CD4-positive, alpha-beta T cell (primary cell): ENCODE measurements at regions not wholly inside any gene's neighbourhood (a gene's known extent, or its start where the extent isn't known, plus 50 kb on each side); places are given as distances from the start of the nearest gene placed in this dataset.

ENCODE experiments used
- ATAC-seq: fragments of 200-7000 bp; cut with Tn5 transposase; one replicate; pipeline ENCODE4 v1.10.0; 2022; ENCODE audit warnings: mild to moderate bottlenecking; ENCODE audit not compliant: poor library complexity
- CTCF ChIA-PET: fragments of 350-600 bp; sonication (Branson Sonifier 250); formaldehyde crosslinking; loops from one replicate; lab custom pipeline; 2021; ENCODE audit warnings: antibody characterized with exemption, inconsistent platforms; lab: Charles Lee
- POLR2A ChIA-PET: fragments of 350-600 bp; sonication (Branson Sonifier 250); formaldehyde crosslinking; loops from one replicate; lab custom pipeline; 2021; ENCODE audit warnings: antibody characterized with exemption, inconsistent platforms; lab: Charles Lee
- DNase-seq, 14 experiments: peaks; one replicate each; pipeline ENCODE4 v3.0.0-alpha.2; 2013 to 2020; ENCODE audit warnings: mixed read lengths in 2 of 14
- H3K27ac ChIP-seq, 2 donors: one replicate each; pipeline versions ENCODE4 v1.5.1 to v1.7.0; 2013; ENCODE audit warnings: low read length in 2 of 2, low read depth in 1 of 2, mild to moderate bottlenecking in 1 of 2
- H3K27me3 ChIP-seq, 2 experiments: 1 replicate in 1 of 2; 2 replicates in 1 of 2; pipeline versions ENCODE4 v1.6.1 to v1.7.0; 2013; ENCODE audit warnings: low read length in 2 of 2, control low read depth in 1 of 2, mild to moderate bottlenecking in 1 of 2, moderate library complexity in 1 of 2; ENCODE audit not compliant: insufficient read depth in 2 of 2, control insufficient read depth in 1 of 2
- H3K36me3 ChIP-seq: one replicate; pipeline ENCODE4 v1.6.1; 2013; ENCODE audit warnings: low read length, control low read depth; ENCODE audit not compliant: insufficient read depth
- H3K4me1 ChIP-seq: one replicate; pipeline ENCODE4 v1.6.1; 2013; ENCODE audit warnings: low read length, control low read depth; ENCODE audit not compliant: insufficient read depth
- H3K4me3 ChIP-seq: one replicate; pipeline ENCODE4 v1.5.1; 2013; ENCODE audit warnings: mild to moderate bottlenecking, low read length, moderate library complexity
- H3K9me3 ChIP-seq, 2 experiments: 1 replicate in 1 of 2; 2 replicates in 1 of 2; pipeline versions ENCODE4 v1.6.1 to v1.7.0; 2013; ENCODE audit warnings: low read length in 2 of 2, mild to moderate bottlenecking in 2 of 2, control low read depth in 1 of 2, moderate library complexity in 1 of 2; ENCODE audit not compliant: control insufficient read depth in 1 of 2, insufficient read depth in 1 of 2
- H3K27ac Mint-ChIP-seq: one replicate; pipeline ENCODE4 v1.8.0; 2020; ENCODE audit warnings: mixed read lengths
- H3K27me3 Mint-ChIP-seq: one replicate; pipeline ENCODE4 v1.8.0; 2021; ENCODE audit warnings: mixed read lengths
- H3K36me3 Mint-ChIP-seq: one replicate; pipeline ENCODE4 v1.8.0; 2021; ENCODE audit warnings: low read depth, mixed read lengths
- H3K4me1 Mint-ChIP-seq: one replicate; pipeline ENCODE4 v1.8.0; 2021; ENCODE audit warnings: low read depth, mixed read lengths
- H3K4me3 Mint-ChIP-seq: one replicate; pipeline ENCODE4 v1.8.0; 2020; ENCODE audit warnings: mild to moderate bottlenecking, mixed read lengths
- H3K9me3 Mint-ChIP-seq: one replicate; pipeline ENCODE4 v1.8.0; 2020; ENCODE audit warnings: mixed read lengths
- intact Hi-C, 2 experiments: fragments of 100-400 bp; cut with DNase I in 1 of 2; cut with micrococcal nuclease in 1 of 2; formaldehyde crosslinking; loops; one replicate each; pipeline versions ENCODE4 v1.15.1 to v1.9.0; 2023 to 2025; cut with DNase I, micrococcal nuclease
- TF ChIP-seq, protein P1 (sequence below): fragments of 200-600 bp; IDR thresholded peaks from one replicate; pipeline ENCODE4 v1.8.0; 2022; ENCODE audit warnings: antibody characterized with exemption, mild to moderate bottlenecking

DNA sequence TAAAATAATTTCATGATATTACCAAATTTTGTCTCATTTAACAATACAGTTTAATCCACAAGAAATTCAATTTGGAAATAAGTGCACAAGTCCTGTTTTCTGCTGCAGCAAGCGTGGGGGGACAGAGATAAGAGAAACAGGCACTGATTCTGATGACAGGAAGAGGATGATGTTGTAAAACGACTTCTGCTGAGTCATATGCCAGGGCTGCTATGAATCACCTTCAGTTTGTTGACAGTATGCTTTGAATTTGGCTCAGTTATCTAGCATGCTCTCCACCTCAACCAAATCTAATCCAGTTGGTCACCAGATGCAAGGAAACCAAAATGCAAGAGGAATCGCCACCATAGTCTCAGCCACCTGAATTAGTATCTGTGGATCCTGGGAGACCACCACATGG is 244.1 kb upstream of the MON1B start:
- H3K27ac Mint-ChIP-seq: no peak overlapping the region

GRCh38 chr16:76947749-76948148 is 243.2 kb upstream of the MON1B start:
- H3K36me3 Mint-ChIP-seq: no peaks in the 10 kb centered on the region
- no peaks in the 10 kb centered on the region for H3K27me3 Mint-ChIP-seq
- CTCF ChIA-PET: no interaction called here

More for the DNA sequence above, 244.1 kb upstream of the MON1B start:
- H3K27me3 ChIP-seq: no peaks in the 10 kb centered on the region
- ChIA-PET CTCF (no interaction called here), POLR2A (no interaction called here)
- Mint-ChIP-seq H3K36me3 (no peaks in the 10 kb centered on the region), H3K4me3 (no peak overlapping the region), H3K4me1 (no peaks in the 10 kb centered on the region), H3K27me3 (no peaks in the 10 kb centered on the region), H3K9me3 (peaks cover 5% of the 10 kb centered on the region)
- H3K27ac ChIP-seq: no peak overlapping the region
- H3K4me3 ChIP-seq: no peak overlapping the region
- DNase-seq (no peak), ATAC-seq (no peak)
- H3K36me3 ChIP-seq: no peaks in the 10 kb centered on the region
- TF ChIP-seq, protein P1, sequence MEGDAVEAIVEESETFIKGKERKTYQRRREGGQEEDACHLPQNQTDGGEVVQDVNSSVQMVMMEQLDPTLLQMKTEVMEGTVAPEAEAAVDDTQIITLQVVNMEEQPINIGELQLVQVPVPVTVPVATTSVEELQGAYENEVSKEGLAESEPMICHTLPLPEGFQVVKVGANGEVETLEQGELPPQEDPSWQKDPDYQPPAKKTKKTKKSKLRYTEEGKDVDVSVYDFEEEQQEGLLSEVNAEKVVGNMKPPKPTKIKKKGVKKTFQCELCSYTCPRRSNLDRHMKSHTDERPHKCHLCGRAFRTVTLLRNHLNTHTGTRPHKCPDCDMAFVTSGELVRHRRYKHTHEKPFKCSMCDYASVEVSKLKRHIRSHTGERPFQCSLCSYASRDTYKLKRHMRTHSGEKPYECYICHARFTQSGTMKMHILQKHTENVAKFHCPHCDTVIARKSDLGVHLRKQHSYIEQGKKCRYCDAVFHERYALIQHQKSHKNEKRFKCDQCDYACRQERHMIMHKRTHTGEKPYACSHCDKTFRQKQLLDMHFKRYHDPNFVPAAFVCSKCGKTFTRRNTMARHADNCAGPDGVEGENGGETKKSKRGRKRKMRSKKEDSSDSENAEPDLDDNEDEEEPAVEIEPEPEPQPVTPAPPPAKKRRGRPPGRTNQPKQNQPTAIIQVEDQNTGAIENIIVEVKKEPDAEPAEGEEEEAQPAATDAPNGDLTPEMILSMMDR: no peak
- intact Hi-C loops: no loop called here
- no peaks in the 10 kb centered on the region for H3K4me1 ChIP-seq
- H3K9me3 ChIP-seq: no peaks in the 10 kb centered on the region

GRCh38 chr16:76955629-76956028 is 235.4 kb upstream of the MON1B start:
- ATAC-seq: no peak
- no peak overlapping the region for H3K27ac ChIP-seq
- Mint-ChIP-seq H3K27ac (no peak overlapping the region), H3K27me3 (no peaks in the 10 kb centered on the region), H3K36me3 (no peaks in the 10 kb centered on the region), H3K9me3 (peaks cover 10% of the 10 kb centered on the region), H3K4me3 (no peak overlapping the region), H3K4me1 (no peaks in the 10 kb centered on the region)
- H3K9me3 ChIP-seq: no peaks in the 10 kb centered on the region
- DNase-seq: no peak
- TF ChIP-seq, protein P1: no peak
- no peak overlapping the region for H3K4me3 ChIP-seq
- intact Hi-C loops: no loop called here
- no peaks in the 10 kb centered on the region for H3K36me3 ChIP-seq
- CTCF ChIA-PET: no interaction called here
- POLR2A ChIA-PET: no interaction called here
- H3K27me3 ChIP-seq: no peaks in the 10 kb centered on the region
- no peaks in the 10 kb centered on the region for H3K4me1 ChIP-seq

More at GRCh38 chr16:76947749-76948148, 243.2 kb upstream of the MON1B start:
- Histone ChIP-seq H3K27ac (no peak overlapping the region), H3K9me3 (no peaks in the 10 kb centered on the region), H3K27me3 (no peaks in the 10 kb centered on the region), H3K36me3 (no peaks in the 10 kb centered on the region), H3K4me3 (no peak overlapping the region), H3K4me1 (no peaks in the 10 kb centered on the region)
- peaks cover 5% of the 10 kb centered on the region for H3K9me3 Mint-ChIP-seq
- no peaks in the 10 kb centered on the region for H3K4me1 Mint-ChIP-seq
- intact Hi-C loops: no loop called here
- H3K27ac Mint-ChIP-seq: no peak overlapping the region
- no peak for ATAC-seq
- no peak for DNase-seq
- TF ChIP-seq, protein P1: no peak
- POLR2A ChIA-PET: no interaction called here
- H3K4me3 Mint-ChIP-seq: no peak overlapping the region
